HG02678 (cell line): ENCODE measurements at regions not wholly inside any gene's neighbourhood (a gene's known extent, or its start where the extent isn't known, plus 50 kb on each side); places are given as distances from the start of the nearest gene placed in this dataset.
"Not testable (repeated sequence)": the region's sequence is repeated elsewhere in the genome, so short reads cannot be mapped to it uniquely, and the experiment has no call there.

ENCODE experiments used
- ATAC-seq: cut with Tn5 transposase; IDR thresholded peaks from one replicate; pipeline ENCODE4 v1.9.1; 2021; ENCODE audit warnings: mild to moderate bottlenecking, moderate library complexity; ENCODE audit not compliant: unreplicated experiment

DNA sequence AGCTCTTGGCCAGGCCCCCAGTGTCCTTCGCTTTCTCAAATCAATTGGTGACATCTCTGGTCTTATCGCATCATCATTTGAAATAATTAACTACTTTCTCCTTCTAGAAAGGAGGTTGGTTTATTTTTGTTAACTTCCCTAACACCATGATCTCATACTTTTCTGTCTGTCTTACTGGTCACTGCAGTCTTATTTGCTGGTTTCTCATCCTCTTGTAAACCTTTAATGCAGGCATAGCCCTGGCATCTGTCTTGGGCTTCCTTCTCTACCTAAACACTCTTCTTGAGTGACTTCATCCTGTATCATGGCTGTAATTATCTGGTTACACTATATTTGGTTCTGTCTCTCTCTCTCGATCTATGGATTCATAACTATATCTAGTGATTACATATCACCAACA lies 152.8 kb downstream of the CYSLTR2 start:
- no peak for ATAC-seq

DNA sequence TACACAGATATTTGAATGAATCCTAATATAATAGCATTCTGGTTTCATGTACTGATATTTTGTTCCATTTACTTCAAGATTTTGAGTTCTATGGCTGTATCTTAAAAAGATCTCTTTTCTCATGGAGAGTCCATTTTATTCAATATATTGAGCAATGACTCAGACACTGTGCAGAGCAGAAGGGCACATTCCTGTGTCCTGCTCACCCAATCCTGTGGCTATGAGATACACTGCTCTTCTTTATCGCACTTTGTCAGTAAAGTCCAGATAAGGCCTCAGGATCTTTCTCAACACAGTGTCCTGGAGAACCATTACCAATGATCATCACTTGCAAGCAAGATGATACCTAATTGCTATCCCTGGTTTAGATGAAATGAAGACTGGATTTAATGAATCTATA lies 155.0 kb downstream of the CYSLTR2 start:
- no peak for ATAC-seq

DNA sequence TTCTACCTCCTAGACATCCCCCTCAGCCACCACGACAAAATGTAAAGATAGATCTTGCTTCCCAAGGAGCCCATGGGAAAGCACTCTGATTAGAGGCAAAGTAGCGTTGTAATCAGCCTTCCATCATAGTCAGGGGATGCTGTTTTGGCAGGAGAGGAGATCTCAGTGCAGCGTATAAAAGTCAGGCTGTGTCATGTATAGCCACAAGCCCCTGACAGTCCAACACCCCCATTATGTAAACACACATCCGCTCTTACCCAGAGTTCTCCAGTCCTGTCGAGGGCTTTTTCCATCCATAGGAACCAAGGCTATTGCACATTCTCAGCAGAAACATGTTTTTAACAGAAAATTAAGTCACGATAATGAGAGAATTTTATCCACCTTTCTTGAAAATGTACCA lies 156.3 kb downstream of the CYSLTR2 start:
- ATAC-seq = no peak

DNA sequence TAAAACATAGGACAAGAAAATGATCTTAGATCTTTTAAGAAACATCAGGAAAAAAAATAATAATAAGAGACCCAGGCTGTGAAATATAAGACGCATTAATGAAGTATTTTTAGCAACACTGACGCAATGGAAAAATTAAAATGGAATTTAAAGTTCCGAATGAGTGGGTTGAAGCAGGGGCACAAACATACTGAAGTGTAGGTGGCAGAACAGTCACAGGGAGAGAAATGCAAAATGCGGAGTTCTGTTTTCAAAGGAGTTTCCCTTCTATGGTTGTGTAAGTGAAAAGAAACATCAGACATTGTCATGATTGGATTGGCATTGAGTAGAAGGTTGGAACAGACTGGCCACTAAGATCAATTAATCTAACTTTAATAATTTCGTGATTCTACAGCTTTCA lies 159.8 kb downstream of the CYSLTR2 start:
- ATAC-seq = no peak

DNA sequence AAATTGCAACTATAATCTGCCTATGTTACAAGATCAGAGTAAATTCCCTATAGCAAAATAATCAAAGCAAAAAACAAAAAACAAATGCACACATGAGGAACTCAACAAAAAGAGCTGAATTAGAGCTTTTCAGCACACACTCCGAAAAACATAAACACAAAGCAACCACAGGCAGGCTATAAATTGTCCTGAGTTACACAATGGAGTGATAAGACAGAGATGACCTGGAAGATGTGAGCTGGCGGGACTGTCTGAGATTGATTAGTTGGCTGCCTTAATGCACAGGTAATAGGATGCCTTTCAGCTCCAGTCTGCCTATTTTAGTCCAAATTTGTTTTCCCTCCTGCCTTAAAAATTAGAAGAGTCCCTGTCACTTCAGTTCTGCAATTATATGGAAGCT lies 159.0 kb upstream of the FNDC3A start:
- ATAC-seq = no peak

DNA sequence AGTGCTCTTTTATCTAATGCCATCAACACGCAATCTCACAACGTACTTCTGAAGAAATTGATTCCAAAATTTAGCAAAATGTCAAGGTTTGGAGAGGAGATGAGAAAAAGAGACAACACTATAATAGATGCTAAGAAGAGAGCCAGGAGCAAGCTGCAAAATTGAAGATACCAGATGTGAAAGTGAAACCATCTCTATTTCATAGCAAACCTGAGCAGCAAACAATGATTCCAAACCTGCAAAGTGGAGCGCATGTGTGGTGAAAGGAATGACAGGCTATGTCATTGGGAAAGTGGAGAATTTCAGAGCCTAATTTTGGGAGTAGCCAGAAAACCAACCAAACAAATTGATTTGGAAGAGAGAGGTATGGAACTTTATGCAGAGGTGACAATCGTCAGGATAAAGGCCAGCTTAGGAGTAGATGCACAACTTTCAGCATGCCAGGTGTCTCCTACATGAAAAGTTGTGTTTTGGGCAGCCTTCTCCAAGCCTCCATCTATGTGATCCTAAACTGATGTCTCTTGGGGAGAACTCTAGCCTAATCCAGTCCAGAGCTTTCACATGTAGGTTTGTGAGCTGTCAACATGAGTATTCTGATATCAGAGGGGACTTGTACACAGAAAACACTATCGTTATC lies 158.4 kb upstream of the FNDC3A start:
- ATAC-seq = no peak

DNA sequence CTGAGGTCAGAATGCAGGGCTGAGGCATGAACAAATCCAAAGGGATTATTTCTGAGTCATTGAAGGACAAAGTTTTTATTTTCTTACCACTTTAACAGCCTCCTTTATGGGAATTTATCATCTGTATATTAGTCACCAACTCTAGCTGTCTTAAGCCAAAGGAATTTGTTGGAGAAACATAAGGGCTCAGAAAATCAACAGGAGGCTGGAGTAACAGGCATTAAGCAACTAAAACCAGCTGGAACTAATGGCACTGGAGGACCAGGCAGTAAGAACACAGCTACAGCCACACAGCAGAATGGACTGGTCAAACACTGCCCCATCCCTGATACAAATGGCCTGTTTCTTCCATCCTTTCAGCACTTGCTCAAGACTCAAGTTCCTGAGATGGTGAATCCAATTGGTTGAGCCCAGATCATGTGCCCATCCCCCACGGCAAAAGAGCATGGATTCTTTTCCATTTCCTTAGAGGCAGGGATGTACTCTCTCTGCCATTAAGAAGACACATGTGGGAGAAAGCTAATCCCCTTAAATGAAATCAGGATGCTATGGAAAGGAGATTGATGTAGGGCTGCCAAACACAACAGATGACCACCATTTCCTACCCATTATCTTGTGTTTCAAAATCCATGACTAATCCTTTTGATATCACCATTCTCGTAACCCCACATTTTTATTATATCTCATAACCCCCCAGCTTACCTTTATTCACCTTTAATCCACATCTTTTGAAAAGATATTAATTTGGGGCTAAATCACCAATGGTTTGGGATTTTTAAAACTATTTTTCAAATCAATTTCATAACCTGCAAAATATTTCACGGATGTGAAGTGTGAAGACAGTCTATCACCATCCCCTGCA lies 157.0 kb upstream of the FNDC3A start:
- ATAC-seq = no peak

DNA sequence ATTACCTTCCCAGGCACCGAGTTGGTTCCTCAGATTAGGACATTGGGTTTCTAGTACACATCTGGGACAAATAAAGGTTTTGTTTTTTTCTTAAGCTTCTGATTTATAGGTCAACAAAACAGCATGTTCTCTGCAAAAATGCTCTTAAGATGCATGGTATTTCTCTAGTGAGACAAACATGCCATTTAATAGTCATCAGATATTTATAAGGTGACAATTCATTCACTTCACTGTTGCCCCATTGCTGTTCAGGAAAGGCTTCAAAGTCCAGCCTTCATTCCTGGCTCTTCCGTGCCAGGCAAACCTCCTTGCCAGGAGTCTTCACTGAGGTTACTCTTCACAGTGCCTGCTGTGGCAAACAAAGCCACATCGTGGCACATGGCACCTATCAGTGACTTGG lies 156.3 kb upstream of the FNDC3A start:
- ATAC-seq = no peak

DNA sequence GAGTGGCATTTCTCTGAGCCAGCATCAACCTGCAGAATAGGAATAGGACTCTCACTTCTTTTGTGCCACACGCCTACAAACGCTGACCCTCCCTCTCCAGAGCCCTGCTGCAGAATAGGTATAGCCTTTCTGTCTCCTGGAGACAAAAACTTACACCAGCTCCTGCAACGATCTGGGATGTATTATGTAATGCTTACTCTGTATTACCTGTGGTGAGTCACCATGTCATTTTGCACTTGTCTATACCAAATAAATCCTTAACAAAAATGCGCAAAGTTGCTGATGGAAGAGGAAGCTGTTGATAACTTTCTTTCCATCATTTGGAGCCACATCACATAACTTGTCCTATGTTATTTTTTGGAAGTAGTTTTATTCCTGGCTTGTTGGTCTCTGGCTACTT lies 155.8 kb upstream of the FNDC3A start:
- ATAC-seq = no peak

DNA sequence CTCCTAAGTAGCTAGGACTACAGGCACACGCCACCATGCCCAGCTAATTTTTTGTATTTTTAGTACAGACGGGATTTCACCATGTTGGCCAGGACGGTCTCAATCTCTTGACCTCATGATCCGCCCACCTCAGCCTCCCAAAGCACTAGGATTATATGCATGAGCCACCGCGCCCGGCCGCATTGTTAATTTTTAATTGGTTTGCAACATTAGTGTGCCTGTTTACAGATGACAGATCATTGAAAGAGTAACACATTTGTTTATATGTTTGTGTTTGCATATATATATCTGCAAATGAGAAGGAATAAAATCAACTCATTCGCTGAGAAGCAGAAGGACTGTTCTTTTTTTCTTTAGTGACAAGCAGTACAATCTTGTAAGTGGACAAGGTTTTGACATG lies 152.2 kb upstream of the FNDC3A start:
- not testable (repeated sequence) for ATAC-seq

DNA sequence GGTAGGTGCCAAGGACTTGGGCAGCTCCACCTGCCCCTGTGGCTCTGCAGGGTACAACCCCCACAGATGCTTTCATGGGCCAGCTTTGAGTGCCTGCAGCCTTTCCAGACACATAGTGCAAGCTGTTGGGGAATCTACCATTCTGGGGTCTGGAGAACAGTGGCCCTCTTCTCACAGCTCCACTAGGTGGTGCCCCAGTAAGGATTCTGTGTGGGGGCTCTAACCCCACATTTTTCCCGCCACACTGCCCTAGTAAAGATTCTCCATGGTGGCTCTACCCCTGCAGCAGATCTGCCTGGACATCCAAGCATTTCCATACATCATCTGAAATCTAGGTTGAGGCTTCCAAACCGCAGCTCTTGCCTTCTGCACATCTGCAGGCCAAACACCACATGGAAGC lies 149.7 kb upstream of the FNDC3A start:
- no peak for ATAC-seq

DNA sequence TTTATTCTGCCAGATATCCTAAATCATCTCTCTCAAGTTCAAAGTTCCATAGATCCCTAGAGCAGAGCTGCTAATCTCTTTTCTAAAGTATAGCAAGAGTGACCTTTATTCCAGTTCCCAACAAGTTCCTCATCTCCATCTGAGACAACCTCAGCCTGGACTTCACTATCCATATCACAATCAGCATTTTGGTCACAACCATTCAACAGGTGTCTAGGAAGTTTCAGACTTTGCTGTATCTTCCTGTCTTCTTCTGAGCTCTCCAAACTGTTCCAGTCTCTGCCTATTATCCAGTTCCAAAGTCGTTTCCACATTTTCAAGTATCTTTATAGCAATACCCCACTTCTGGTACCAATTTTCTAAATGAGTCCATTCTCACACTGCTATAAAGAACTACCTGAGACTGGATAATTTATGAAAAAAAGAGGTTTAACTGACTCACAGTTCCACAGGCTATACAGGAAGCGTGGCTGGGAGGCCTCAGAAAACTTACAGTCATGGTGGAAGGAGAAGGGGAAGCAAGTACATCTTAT lies 148.7 kb upstream of the FNDC3A start:
- ATAC-seq = not testable (repeated sequence)

DNA sequence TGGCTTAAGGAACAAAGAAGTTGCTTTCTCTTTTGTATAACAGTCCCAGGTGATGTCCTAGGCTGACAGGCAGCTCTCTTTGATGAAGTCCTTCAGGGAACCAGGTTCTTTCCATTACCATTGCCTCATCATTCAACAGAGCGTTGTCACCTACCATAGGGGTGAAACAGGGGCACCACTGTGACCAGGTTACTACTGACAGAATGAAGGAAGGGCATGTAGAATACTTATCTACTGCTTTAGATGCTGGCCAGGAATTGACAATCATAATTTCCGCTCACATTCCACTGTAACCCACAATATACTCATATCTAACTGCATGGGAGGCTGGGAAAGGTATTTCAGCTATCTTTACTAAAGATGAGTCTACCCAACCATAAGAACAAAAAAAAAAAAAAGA lies 148.0 kb upstream of the FNDC3A start:
- ATAC-seq = no peak

DNA sequence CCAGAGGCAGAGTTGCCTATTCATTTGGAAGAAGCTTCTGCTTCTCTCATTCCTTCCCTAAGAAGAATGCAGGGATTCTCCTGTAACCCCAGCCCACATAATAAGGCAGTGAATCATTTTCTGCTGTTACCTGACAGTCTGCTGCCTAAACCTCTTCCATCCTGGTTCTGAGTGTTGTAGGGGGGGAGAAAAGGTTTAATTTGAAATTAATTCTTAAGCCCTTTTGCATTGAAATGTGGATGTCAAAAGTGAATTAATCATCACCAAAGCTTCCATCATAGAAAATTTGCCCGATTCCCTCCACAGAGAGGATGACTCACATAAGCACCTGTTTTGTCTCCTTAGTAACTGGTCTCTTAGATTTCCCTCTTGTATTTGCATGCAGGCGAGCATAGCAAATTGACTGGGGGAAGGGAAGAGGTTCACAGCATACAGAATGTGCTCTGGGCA lies 146.7 kb upstream of the FNDC3A start:
- peak; percentile 66 for ATAC-seq

DNA sequence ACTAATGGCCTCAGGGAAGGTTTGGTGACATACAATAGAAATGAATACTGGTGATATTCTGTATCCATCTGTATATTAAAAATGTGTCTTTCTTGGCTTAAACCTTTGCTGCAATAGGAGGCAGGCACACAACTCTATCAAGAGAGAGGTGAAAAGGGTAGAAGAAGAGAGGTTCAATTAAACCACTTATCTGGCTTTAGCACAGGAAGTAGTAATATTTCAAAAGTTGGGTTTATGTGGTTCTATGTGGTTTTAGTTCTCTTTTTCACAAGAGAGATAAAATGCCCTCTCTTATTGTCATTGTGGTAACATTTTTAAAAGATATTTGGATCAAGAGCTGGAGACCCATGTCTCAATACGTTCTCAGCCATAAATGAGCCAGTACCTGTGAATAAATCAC lies 146.2 kb upstream of the FNDC3A start:
- peak; percentile 37 for ATAC-seq

DNA sequence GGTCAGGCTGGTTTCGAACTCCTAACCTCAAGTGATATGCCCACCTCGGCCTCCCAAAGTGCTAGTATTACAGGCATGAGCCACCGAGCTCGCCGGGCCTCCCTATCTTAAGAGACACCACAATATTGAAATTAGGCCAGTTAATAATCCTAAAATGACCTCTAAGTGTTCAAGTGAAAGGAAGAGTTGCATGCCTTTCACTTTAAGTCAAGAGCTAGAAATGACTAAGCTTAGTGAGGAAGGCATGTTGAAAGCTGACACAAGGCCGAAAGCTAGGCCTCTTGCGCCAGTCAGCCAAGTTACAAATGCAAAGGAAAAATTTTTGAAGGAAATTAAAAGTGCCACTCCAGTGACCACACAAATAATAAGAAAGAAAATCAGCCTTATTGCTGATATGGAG lies 144.5 kb upstream of the FNDC3A start:
- peak; percentile 49 for ATAC-seq

DNA sequence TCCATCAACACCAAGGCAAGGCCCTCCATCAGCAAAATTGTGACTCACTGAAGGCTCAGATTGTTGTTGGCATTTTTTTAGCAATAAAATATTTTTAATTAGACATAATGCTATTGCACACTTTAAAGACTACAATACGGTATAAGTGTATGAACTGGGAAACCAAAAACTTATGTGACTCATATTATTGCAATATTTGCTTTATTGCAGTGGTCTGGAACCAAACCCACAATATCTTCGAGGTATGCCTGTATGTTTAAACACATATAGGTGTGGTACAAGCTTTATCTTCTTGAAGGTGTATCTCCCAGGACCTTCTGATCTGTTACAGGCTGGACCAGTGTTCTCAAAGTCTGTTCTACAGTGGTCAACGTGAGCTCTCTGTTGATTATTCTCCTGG lies 142.3 kb upstream of the FNDC3A start:
- ATAC-seq = no peak

DNA sequence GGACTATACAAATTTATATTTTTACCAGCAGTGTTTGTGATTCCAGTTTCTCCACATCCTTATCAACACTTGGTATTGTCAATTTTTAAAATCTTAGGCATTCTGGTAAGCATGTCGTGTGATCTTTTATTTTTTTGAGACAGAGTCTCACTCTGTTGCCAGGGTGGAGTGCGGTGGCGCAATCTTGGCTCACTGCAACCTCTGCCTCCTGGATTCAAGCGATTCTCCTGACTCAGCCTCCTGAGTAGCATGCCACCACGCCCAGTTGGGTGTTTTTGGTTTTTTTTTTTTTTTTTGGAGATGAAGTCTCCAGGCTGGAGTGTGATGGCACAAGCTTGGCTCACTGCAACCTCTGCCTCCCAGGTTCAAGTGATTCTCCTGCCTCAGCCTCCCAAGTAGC lies 140.4 kb upstream of the FNDC3A start:
- not testable (repeated sequence) for ATAC-seq

DNA sequence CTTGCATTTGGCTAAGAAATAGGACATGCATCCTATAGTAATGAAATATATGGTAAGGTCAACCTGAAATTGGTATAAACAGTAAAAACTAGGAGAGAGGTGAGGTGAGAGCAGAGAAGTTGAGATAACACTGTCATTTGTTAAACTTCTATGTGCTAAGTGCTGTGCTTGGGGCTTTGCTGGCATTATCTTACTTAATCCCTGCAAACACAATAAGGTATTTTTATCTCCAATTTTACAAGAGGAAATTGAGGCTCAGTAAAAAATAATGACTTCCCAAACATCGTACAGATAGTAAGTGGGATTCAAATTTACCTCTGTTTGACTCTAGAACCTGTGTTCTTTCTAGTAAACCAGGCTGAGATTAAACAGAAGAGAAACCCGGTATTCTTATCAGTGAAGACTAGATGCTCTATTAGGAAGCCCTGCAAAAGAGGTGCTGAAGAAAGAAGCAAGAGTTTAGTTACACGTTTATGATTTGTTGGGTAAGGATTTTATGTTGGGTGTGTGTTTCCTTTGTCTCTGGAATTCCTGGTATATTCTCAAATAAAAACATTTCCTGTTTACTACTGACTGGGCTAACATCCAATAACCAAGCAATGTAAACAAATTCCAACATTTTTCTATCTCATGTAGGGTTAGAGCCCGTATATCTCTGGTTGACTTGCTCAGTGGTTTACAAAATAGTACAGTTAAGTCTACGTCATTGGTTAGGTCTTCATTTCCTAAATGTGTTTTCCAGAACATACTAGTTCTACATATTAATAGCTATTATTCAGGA lies 137.3 kb upstream of the FNDC3A start:
- ATAC-seq = no peak

DNA sequence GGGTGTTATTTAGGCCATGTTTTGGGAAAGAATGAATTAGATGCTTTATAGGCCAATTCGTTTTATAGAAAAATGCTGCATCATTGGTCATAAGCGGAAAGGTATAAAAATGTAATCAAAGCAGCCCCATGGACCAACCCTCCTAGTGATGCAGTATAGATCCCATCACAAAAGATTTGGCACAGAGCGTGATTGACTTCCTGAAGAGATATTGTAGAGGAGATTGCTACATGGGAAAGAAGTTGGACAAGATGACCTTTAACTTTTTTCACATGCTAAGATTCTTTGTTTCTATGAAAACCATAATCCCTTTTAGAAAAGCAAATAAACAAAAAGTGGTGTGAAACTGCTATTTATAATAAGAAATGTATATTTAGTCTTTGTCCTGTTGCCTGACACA lies 136.5 kb upstream of the FNDC3A start:
- no peak for ATAC-seq

DNA sequence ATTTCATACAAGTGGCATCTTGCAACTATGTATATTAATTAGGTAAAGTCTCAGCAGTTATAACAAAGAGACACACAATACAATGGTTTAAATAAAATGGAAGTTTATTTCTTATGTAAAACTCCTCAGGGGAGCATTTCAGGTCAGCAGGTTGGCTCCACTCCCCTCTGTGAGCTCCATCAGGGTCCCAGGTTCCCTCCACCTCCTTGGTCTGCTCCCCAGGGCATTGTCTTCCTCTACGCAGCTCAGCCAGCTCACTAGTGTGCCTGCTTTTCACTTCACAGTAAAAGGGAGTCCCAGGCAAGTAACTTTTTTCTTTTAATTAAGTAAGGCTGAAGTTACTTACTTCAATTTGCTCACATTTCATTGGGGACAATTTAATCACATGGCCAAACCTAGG lies 135.3 kb upstream of the FNDC3A start:
- ATAC-seq = no peak
